K562 (cell line): ENCODE measurements at regions not wholly inside any gene's neighbourhood (a gene's known extent, or its start where the extent isn't known, plus 50 kb on each side); places are given as distances from the start of the nearest gene placed in this dataset.

Source experiments
- ATAC-seq: fragments of 200-7000 bp; cut with Tn5 transposase; 3 replicates; pipeline ENCODE4 v1.9.1; 2020; ENCODE audit warnings: moderate library complexity
- BruUV-seq: library from RNA; stranded (reverse); fragments of 400-500 nt; replicated peaks from 2 replicates; lab custom pipeline; 2021; lab: Mats Ljungman, UMichigan
- CTCF ChIA-PET: fragments of 300-600 bp; formaldehyde crosslinking; extraction: SDS; loops from one replicate; lab custom pipeline; 2021; ENCODE audit warnings: low intra/inter-chr PET ratio; lab: Yijun Ruan, JAX
- POLR2A ChIA-PET: fragments of 300-600, 350-650 bp; sonication (Branson Sonifier 250); formaldehyde crosslinking; extraction: SDS; loops from one replicate; lab custom pipeline; 2021; ENCODE audit warnings: antibody characterized with exemption, inconsistent platforms; lab: Yijun Ruan, JAX
- DNase-seq, 4 experiments: peaks; one replicate each; pipeline versions ENCODE4 v3.0.0 to v3.0.0-alpha.2; 2011 to 2018; ENCODE audit warnings: low spot score in 3 of 4, mixed read lengths in 3 of 4; ENCODE audit errors: extremely low read depth in 1 of 4
- FAIRE-seq: peaks from 2 replicates; lab custom pipeline; 2011; peaks lifted over from hg19 to GRCh38; lab: Jason Lieb, UNC
- H2AFZ ChIP-seq: 2 replicates; pipeline ENCODE4 v1.6.0; 2011; ENCODE audit warnings: low read depth, low read length, control low read depth, inconsistent platforms
- H3K27ac ChIP-seq: fragments of 200-600 bp; 3 replicates; pipeline ENCODE4 v1.8.0; 2011; ENCODE audit warnings: low read depth, mild to moderate bottlenecking, control low read depth, inconsistent platforms, low read length, moderate library complexity, mixed read lengths; ENCODE audit errors: extremely low read depth
- H3K27me3 ChIP-seq, 2 experiments: fragments of 300-600 bp in 1 of 2; 2 replicates in 1 of 2; 3 replicates in 1 of 2; pipeline versions ENCODE4 v1.6.0 to v1.8.0; 2011; ENCODE audit warnings: inconsistent platforms in 2 of 2, low read length in 2 of 2, mild to moderate bottlenecking in 1 of 2, mixed read lengths in 1 of 2, moderate library complexity in 1 of 2; ENCODE audit not compliant: control insufficient read depth in 2 of 2, insufficient read depth in 2 of 2
- H3K36me3 ChIP-seq: fragments of 300-600 bp; 3 replicates; pipeline ENCODE4 v1.8.0; 2011; ENCODE audit warnings: mild to moderate bottlenecking, low read length, inconsistent platforms; ENCODE audit not compliant: control insufficient read depth, insufficient read depth
- H3K4me1 ChIP-seq, 2 experiments: fragments of 200-600 bp in 1 of 2; replicated peaks in 1 of 2; 2 replicates in 1 of 2; 3 replicates in 1 of 2; pipeline versions ENCODE4 v1.5.1 to v1.8.0; 2011; ENCODE audit warnings: inconsistent platforms in 2 of 2, low read length in 2 of 2, mild to moderate bottlenecking in 1 of 2, mixed read lengths in 1 of 2, moderate library complexity in 1 of 2; ENCODE audit not compliant: control insufficient read depth in 2 of 2, insufficient read depth in 2 of 2
- H3K4me2 ChIP-seq: 2 replicates; pipeline ENCODE4 v1.6.1; 2011; ENCODE audit warnings: low read length, control low read depth, inconsistent platforms, mixed read lengths; ENCODE audit not compliant: insufficient read depth
- H3K4me3 ChIP-seq: fragments of 200-600 bp; sonication (generic), shearing (Covaris generic); 2 replicates; pipeline ENCODE4 v1.5.1; 2016; ENCODE audit warnings: control low read depth, inconsistent platforms
- H3K79me2 ChIP-seq: fragments of 200-600 bp; 3 replicates; pipeline ENCODE4 v1.8.0; 2011; ENCODE audit warnings: low read length, inconsistent platforms; ENCODE audit not compliant: control insufficient read depth, insufficient read depth
- H3K9ac ChIP-seq, 2 experiments: 2 replicates each; pipeline versions ENCODE4 v1.6.0 to v1.6.1; 2011; ENCODE audit warnings: low read depth in 2 of 2, low read length in 2 of 2, control low read depth in 1 of 2, inconsistent platforms in 1 of 2, mild to moderate bottlenecking in 1 of 2, mixed read lengths in 1 of 2; ENCODE audit not compliant: insufficient read depth in 1 of 2
- H3K9me1 ChIP-seq: one replicate; pipeline ENCODE4 v1.6.0; 2011; ENCODE audit warnings: inconsistent platforms, mild to moderate bottlenecking, low read length, moderate library complexity; ENCODE audit not compliant: control insufficient read depth, insufficient read depth
- H3K9me3 ChIP-seq: replicated peaks from 2 replicates; pipeline ENCODE4 v1.5.1; 2011; ENCODE audit warnings: low read depth, low read length, inconsistent platforms; ENCODE audit not compliant: control insufficient read depth, insufficient read depth
- H4K20me1 ChIP-seq: replicated peaks from 2 replicates; pipeline ENCODE4 v1.6.1; 2011; ENCODE audit warnings: low read length, inconsistent platforms, mixed read lengths; ENCODE audit not compliant: control insufficient read depth, insufficient read depth
- BCOR ChIP-seq: fragments of 450-650 bp; IDR thresholded peaks from 2 replicates; pipeline ENCODE4 v1.6.1; 2016
- BRD9 ChIP-seq: fragments of 450-650 bp; IDR thresholded peaks from 2 replicates; pipeline ENCODE4 v1.6.1; 2018; ENCODE audit warnings: low read depth; ENCODE audit not compliant: partially characterized antibody
- CTBP1 ChIP-seq: fragments of 450-650 bp; IDR thresholded peaks from 2 replicates; pipeline ENCODE4 v1.6.1; 2016; ENCODE audit warnings: borderline replicate concordance
- HDAC6 ChIP-seq: IDR thresholded peaks from 2 replicates; pipeline ENCODE4 v1.6.1; 2012; ENCODE audit warnings: low read depth, mild to moderate bottlenecking, control low read depth, inconsistent platforms, low read length, moderate library complexity
- HINFP ChIP-seq: fragments of 450-650 bp; conservative IDR thresholded peaks from 2 replicates; pipeline ENCODE4 v1.6.1; 2016; ENCODE audit warnings: missing genetic modification characterization, low read depth, mild to moderate bottlenecking, control low read depth, missing compliant biosample characterization
- KDM1A ChIP-seq, 2 experiments: fragments of 450-650 bp; IDR thresholded peaks; 2 replicates each; pipeline ENCODE4 v1.6.1; 2016; ENCODE audit warnings: mild to moderate bottlenecking in 2 of 2
- PBX2 ChIP-seq, 2 experiments: IDR thresholded peaks in 1 of 2; conservative IDR thresholded peaks in 1 of 2; 2 replicates each; pipeline ENCODE4 v1.6.1; 2016; ENCODE audit warnings: low read depth in 2 of 2, mild to moderate bottlenecking in 1 of 2, missing compliant biosample characterization in 1 of 2, missing genetic modification characterization in 1 of 2, moderate library complexity in 1 of 2
- RBM25 ChIP-seq: fragments of 200-400 bp; formaldehyde crosslinking; IDR thresholded peaks from 2 replicates; pipeline ENCODE4 v1.6.1; 2018; ENCODE audit warnings: low read length, low read depth, moderate library complexity; ENCODE audit not compliant: severe bottlenecking
- SMARCA5 ChIP-seq: fragments of 450-650 bp; IDR thresholded peaks from 2 replicates; pipeline ENCODE4 v1.6.1; 2016
- SMARCE1 ChIP-seq: fragments of 450-650 bp; IDR thresholded peaks from 2 replicates; pipeline ENCODE4 v1.7.1; 2016; ENCODE audit warnings: mild to moderate bottlenecking
- TFAM ChIP-seq: fragments of 250-450 bp; sonication (Bioruptor Pico); conservative IDR thresholded peaks from 2 replicates; pipeline ENCODE4 v1.5.0; 2021; ENCODE audit warnings: mild to moderate bottlenecking, moderate library complexity
- ZEB2 ChIP-seq: fragments of 450-650 bp; IDR thresholded peaks from 2 replicates; pipeline ENCODE4 v1.6.1; 2016
- ZNF644 ChIP-seq: fragments of 200-800 bp; sonication (Bioruptor generic); IDR thresholded peaks from 2 replicates; pipeline ENCODE4 v1.6.1; 2016; ENCODE audit warnings: low read depth, missing genetic modification characterization, missing compliant biosample characterization
- WGBS: fragments of 100-300 bp; shearing (Covaris generic); methylation state at CpG from one replicate; pipeline ENCODE4 v1.1.6; 2016; ENCODE audit warnings: low coverage, mixed read lengths; ENCODE audit not compliant: insufficient coverage; ENCODE audit errors: missing lambda C conversion rate; 5-methylcytosine and 5-hydroxymethylcytosine counted together
- in situ Hi-C: fragments of 300-500 bp; cut with MboI; formaldehyde crosslinking; loops from 4 replicates; pipeline ENCODE4 v1.15.0; 2018; ENCODE audit warnings: inconsistent platforms, mixed read lengths
- intact Hi-C: fragments of 100-400 bp; cut with micrococcal nuclease; formaldehyde crosslinking; loops from 2 replicates; pipeline ENCODE4 v1.14.2; 2022

- FAIRE-seq, result no peak
- ATAC-seq, result peak; percentile 49
- peak in 1 of 4 experiments; percentile 5 for DNase-seq
- no peak overlapping the region for H3K9ac ChIP-seq
- H3K79me2 ChIP-seq, result no peaks in the 10 kb centered on the region
- no peak overlapping the region for H3K4me3 ChIP-seq
- ChIA-PET CTCF (no interaction called here), POLR2A (interaction anchor here (0.7 to 1.5 kb wide), 2 partner anchors 9 to 14 kb away, joined by 3 to 4 read pairs; no protein-coding TSS in a partner anchor)
- H3K27ac ChIP-seq, result no peak overlapping the region
- no peak overlapping the region for H3K4me2 ChIP-seq
- in situ Hi-C loops, result no loop called here
- H3K27me3 ChIP-seq, result peaks cover 0 to 4% of the 10 kb centered on the region in 2 experiments; a peak in 1 of 5 replicates
- H2AFZ ChIP-seq, result peak overlapping the region; percentile 66
- H3K9me1 ChIP-seq, result no peaks in the 10 kb centered on the region
- H4K20me1 ChIP-seq, result no peaks in the 10 kb centered on the region
- WGBS, result 11% methylated on average over 2 of the region's 2 CpGs
- H3K4me1 ChIP-seq, result peaks cover 0 to 3% of the 10 kb centered on the region in 2 experiments; a peak in 2 of 5 replicates
- no TSS peak for BruUV-seq
- intact Hi-C loops, result no loop called here
- TF ChIP-seq ZEB2 (peak; percentile 41; the same call in 1 of the 2 replicates), HDAC6 (no peak)
- TF ChIP-seq, all 486 proteins: peak for 1
- H3K36me3 ChIP-seq, result no peaks in the 10 kb centered on the region
- H3K9me3 ChIP-seq, result no peaks in the 10 kb centered on the region
Measured at GRCh38 chr1:113192242-113192641, 119.2 kb downstream of the LRIG2 start.

- Histone ChIP-seq H4K20me1 (no peaks in the 10 kb centered on the region), H3K27me3 (peaks cover 0 to 3% of the 10 kb centered on the region in 2 experiments; a peak in 1 of 5 replicates), H2AFZ (no peak overlapping the region), H3K4me2 (no peak overlapping the region), H3K4me1 (peaks cover 0 to 3% of the 10 kb centered on the region in 2 experiments; a peak in 2 of 5 replicates), H3K9me1 (no peaks in the 10 kb centered on the region), H3K27ac (no peak overlapping the region), H3K9ac (no peak overlapping the region), H3K4me3 (no peak overlapping the region), H3K9me3 (no peaks in the 10 kb centered on the region), H3K36me3 (no peaks in the 10 kb centered on the region), H3K79me2 (no peaks in the 10 kb centered on the region)
- DNase-seq, result peak in 1 of 4 experiments; percentile 4
- intact Hi-C loops (no loop called here), in situ Hi-C loops (no loop called here)
- no TSS peak for BruUV-seq
- FAIRE-seq, result no peak
- CTCF ChIA-PET, result no interaction called here
- POLR2A ChIA-PET, result interaction anchor here (1.5 kb wide), 1 partner anchor 13 kb away, joined by 4 read pairs; no protein-coding TSS in a partner anchor
- ATAC-seq, result no peak
- 13% methylated on average over 1 of the region's 1 CpG for WGBS
- 0 out of 2 replicates have a peak, but pooled peaks have one; percentile 23 for TF ChIP-seq SMARCA5
- no peak for TF ChIP-seq TFAM
- TF ChIP-seq HINFP (tag), result no peak
- no peak for TF ChIP-seq CTBP1
- no peak for TF ChIP-seq BRD9
- no peak for TF ChIP-seq ZNF644 (tag)
- TF ChIP-seq RBM25, result peak; percentile 59
- 0 out of 4 replicates have a peak, but pooled peaks of 1 of the 2 experiments have one; percentile 35 for TF ChIP-seq KDM1A (IDR thresholded peaks at IDR 0.05)
- peak; percentile 75 for TF ChIP-seq BCOR
- TF ChIP-seq SMARCE1, result no peak
- no peak for TF ChIP-seq PBX2 (CRISPR knock-in tag; IDR thresholded peaks at IDR 0.05; ENCODE audit: low read depth)
- TF ChIP-seq PBX2 (tag; conservative IDR thresholded peaks at IDR 0.05; ENCODE audit: low read depth), result no peak
Measured at GRCh38 chr1:113192980-113193379, 120.0 kb downstream of the LRIG2 start.
